ENCODE measurements at regions not wholly inside any gene's neighbourhood (a gene's known extent, or its start where the extent isn't known, plus 50 kb on each side); places are given as distances from the start of the nearest gene placed in this dataset.

DNA sequence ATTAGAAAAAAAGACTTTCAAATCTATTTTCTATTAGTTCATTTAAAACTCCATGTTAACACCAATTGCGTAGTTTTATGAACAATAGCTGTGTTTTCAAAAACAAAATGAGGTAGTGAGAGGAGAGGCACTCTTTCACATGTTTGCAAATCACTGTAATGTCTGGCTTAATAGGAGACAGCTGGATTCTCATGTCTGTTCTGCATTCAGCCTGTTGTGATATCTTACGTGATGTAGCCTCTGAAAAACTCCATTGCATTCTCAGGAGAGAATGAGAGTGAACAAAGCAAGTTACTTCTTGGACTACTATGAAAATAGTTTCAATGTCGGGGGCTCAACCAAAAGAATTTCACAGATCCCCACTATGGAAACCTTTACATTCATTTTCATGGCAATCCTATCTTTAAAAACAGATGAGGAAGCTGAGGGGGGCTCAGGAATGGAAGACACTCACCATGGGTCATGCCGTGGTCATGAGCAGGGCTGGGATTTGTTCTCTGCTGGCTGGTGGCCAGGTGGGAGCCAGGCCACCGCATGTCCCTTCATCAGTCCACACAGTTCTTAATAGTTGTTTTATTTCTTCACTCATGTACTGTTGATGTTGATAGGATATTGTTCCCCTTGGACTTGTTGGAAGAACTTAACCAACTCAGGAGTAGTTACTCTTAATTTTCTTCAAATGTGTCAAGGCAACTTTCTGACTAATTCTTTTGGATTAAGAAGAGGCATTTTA lies 346.2 kb upstream of the FAR2 start:
- H3K4me3 Mint-ChIP-seq (ENCODE audit: unreplicated experiment) = no peak overlapping the region
- no peaks in the 10 kb centered on the region for H3K9me3 Mint-ChIP-seq (ENCODE audit: unreplicated experiment)
- no peak overlapping the region for H3K27ac Mint-ChIP-seq (ENCODE audit: unreplicated experiment)
- DNase-seq (ENCODE audit: low spot score) = no peak
- no peaks in the 10 kb centered on the region for H3K27me3 Mint-ChIP-seq (ENCODE audit: unreplicated experiment)
- H3K4me1 Mint-ChIP-seq (ENCODE audit: unreplicated experiment) = no peaks in the 10 kb centered on the region
- TF ChIP-seq CTCF (IDR thresholded peaks at IDR 0.05; ENCODE audit: unreplicated experiment) = no peak
- no peaks in the 10 kb centered on the region for H3K36me3 Mint-ChIP-seq (ENCODE audit: low read depth, unreplicated experiment)

GRCh38 chr12:28807535-28807934 lies 341.5 kb upstream of the FAR2 start:
- Mint-ChIP-seq H3K4me3 (ENCODE audit: unreplicated experiment) (no peak overlapping the region), H3K27ac (ENCODE audit: unreplicated experiment) (no peak overlapping the region), H3K27me3 (ENCODE audit: unreplicated experiment) (no peaks in the 10 kb centered on the region), H3K9me3 (ENCODE audit: unreplicated experiment) (peaks cover 7% of the 10 kb centered on the region), H3K36me3 (ENCODE audit: low read depth, unreplicated experiment) (no peaks in the 10 kb centered on the region), H3K4me1 (ENCODE audit: unreplicated experiment) (no peaks in the 10 kb centered on the region)
- DNase-seq (ENCODE audit: low spot score) = no peak
- no peak for TF ChIP-seq CTCF (IDR thresholded peaks at IDR 0.05; ENCODE audit: unreplicated experiment)

GRCh38 chr12:28811457-28811856 lies 337.6 kb upstream of the FAR2 start:
- Mint-ChIP-seq H3K27me3 (ENCODE audit: unreplicated experiment) (no peaks in the 10 kb centered on the region), H3K4me1 (ENCODE audit: unreplicated experiment) (no peaks in the 10 kb centered on the region), H3K27ac (ENCODE audit: unreplicated experiment) (no peak overlapping the region), H3K9me3 (ENCODE audit: unreplicated experiment) (peaks cover 7% of the 10 kb centered on the region), H3K4me3 (ENCODE audit: unreplicated experiment) (no peak overlapping the region), H3K36me3 (ENCODE audit: low read depth, unreplicated experiment) (no peaks in the 10 kb centered on the region)
- no peak for DNase-seq (ENCODE audit: low spot score)
- TF ChIP-seq CTCF (IDR thresholded peaks at IDR 0.05; ENCODE audit: unreplicated experiment) = no peak

GRCh38 chr12:28814246-28814645 lies 334.8 kb upstream of the FAR2 start:
- TF ChIP-seq CTCF (IDR thresholded peaks at IDR 0.05; ENCODE audit: unreplicated experiment) = no peak

DNA sequence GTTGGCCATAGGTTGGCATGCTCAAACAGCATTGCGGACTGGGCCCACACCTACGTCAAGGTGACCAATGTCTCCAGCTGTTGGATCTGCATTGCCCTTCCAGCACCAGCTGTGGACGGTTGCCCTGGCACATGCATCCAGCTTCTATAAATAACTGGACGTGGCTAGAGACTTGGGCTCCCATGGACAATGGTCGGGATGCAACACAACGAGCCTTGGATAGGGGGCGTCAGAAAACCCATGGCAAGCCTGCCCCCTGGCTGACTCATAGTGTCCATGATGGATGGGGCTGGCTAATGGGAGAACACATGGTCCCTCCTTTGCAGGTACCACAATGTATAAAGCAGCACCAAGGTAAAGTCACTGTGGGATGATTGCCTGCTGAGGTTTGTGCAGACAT lies 331.6 kb upstream of the FAR2 start:
- H3K27ac Mint-ChIP-seq (ENCODE audit: unreplicated experiment) = no peak overlapping the region
- no peak for DNase-seq (ENCODE audit: low spot score)
- TF ChIP-seq CTCF (IDR thresholded peaks at IDR 0.05; ENCODE audit: unreplicated experiment) = no peak
- no peaks in the 10 kb centered on the region for H3K36me3 Mint-ChIP-seq (ENCODE audit: low read depth, unreplicated experiment)
- no peaks in the 10 kb centered on the region for H3K9me3 Mint-ChIP-seq (ENCODE audit: unreplicated experiment)
- peaks cover 3% of the 10 kb centered on the region for H3K27me3 Mint-ChIP-seq (ENCODE audit: unreplicated experiment)
- no peaks in the 10 kb centered on the region for H3K4me1 Mint-ChIP-seq (ENCODE audit: unreplicated experiment)
- no peak overlapping the region for H3K4me3 Mint-ChIP-seq (ENCODE audit: unreplicated experiment)

More at GRCh38 chr12:28814246-28814645, 334.8 kb upstream of the FAR2 start:
- Mint-ChIP-seq H3K9me3 (ENCODE audit: unreplicated experiment) (peaks cover 7% of the 10 kb centered on the region), H3K4me3 (ENCODE audit: unreplicated experiment) (no peak overlapping the region), H3K4me1 (ENCODE audit: unreplicated experiment) (no peaks in the 10 kb centered on the region), H3K36me3 (ENCODE audit: low read depth, unreplicated experiment) (no peaks in the 10 kb centered on the region), H3K27ac (ENCODE audit: unreplicated experiment) (no peak overlapping the region), H3K27me3 (ENCODE audit: unreplicated experiment) (peaks cover 1% of the 10 kb centered on the region)
- no peak for DNase-seq (ENCODE audit: low spot score)

Measured in endothelial cell (in vitro differentiated cells).